CD8-positive, alpha-beta memory T cell (primary cell): ENCODE measurements at regions not wholly inside any gene's neighbourhood (a gene's known extent, or its start where the extent isn't known, plus 50 kb on each side); places are given as distances from the start of the nearest gene placed in this dataset.

Experiments
- CTCF ChIA-PET: fragments of 350-600 bp; sonication (Branson Sonifier 250); formaldehyde crosslinking; loops from one replicate; lab custom pipeline; 2021; ENCODE audit warnings: antibody characterized with exemption; lab: Charles Lee
- POLR2A ChIA-PET: fragments of 350-600 bp; sonication (Branson Sonifier 250); formaldehyde crosslinking; loops from one replicate; lab custom pipeline; 2021; ENCODE audit warnings: antibody characterized with exemption; lab: Charles Lee
- DNase-seq, 5 donors: peaks; one replicate each; pipeline versions ENCODE4 v3.0.0 to v3.0.0-alpha.2; 2020 to 2022; ENCODE audit warnings: mixed read lengths in 1 of 5
- H3K27ac ChIP-seq: one replicate; pipeline ENCODE4 v1.7.0; 2013; ENCODE audit warnings: low read depth, mild to moderate bottlenecking, low read length, moderate library complexity
- H3K27me3 ChIP-seq: 2 replicates; pipeline ENCODE4 v1.7.0; 2013; ENCODE audit warnings: low read length, mild to moderate bottlenecking; ENCODE audit not compliant: insufficient read depth, poor library complexity, severe bottlenecking
- H3K36me3 ChIP-seq: 2 replicates; pipeline ENCODE4 v1.7.0; 2013; ENCODE audit warnings: mild to moderate bottlenecking, low read length, moderate library complexity; ENCODE audit not compliant: insufficient read depth
- H3K4me1 ChIP-seq: 2 replicates; pipeline ENCODE4 v1.7.0; 2013; ENCODE audit warnings: mild to moderate bottlenecking, low read length, moderate library complexity; ENCODE audit not compliant: insufficient read depth
- H3K4me3 ChIP-seq: 2 replicates; pipeline ENCODE4 v1.7.0; 2013; ENCODE audit warnings: mild to moderate bottlenecking, low read length
- H3K9me3 ChIP-seq: 2 replicates; pipeline ENCODE4 v1.7.0; 2013; ENCODE audit warnings: mild to moderate bottlenecking, low read length
- H3K27ac Mint-ChIP-seq, 8 donors: one replicate each; pipeline ENCODE4 v1.8.0; 2020 to 2021; ENCODE audit warnings: mixed read lengths in 8 of 8, mild to moderate bottlenecking in 6 of 8, inconsistent platforms in 3 of 8, moderate library complexity in 3 of 8
- H3K27me3 Mint-ChIP-seq, 2 donors: one replicate each; pipeline ENCODE4 v1.8.0; 2020 to 2021; ENCODE audit warnings: mixed read lengths in 2 of 2, mild to moderate bottlenecking in 1 of 2, moderate library complexity in 1 of 2
- H3K36me3 Mint-ChIP-seq, 3 donors: one replicate each; pipeline ENCODE4 v1.8.0; 2020 to 2021; ENCODE audit warnings: mixed read lengths in 3 of 3, inconsistent platforms in 1 of 3, mild to moderate bottlenecking in 1 of 3
- H3K4me1 Mint-ChIP-seq, 3 donors: one replicate each; pipeline ENCODE4 v1.8.0; 2020 to 2021; ENCODE audit warnings: mixed read lengths in 3 of 3, inconsistent platforms in 1 of 3, mild to moderate bottlenecking in 1 of 3
- H3K4me3 Mint-ChIP-seq, 7 donors: one replicate each; pipeline ENCODE4 v1.8.0; 2020 to 2021; ENCODE audit warnings: mixed read lengths in 7 of 7, mild to moderate bottlenecking in 6 of 7, moderate library complexity in 4 of 7, inconsistent platforms in 2 of 7
- H3K9me3 Mint-ChIP-seq, 5 donors: one replicate each; pipeline ENCODE4 v1.8.0; 2020 to 2022; ENCODE audit warnings: mixed read lengths in 5 of 5, mild to moderate bottlenecking in 3 of 5, moderate library complexity in 2 of 5, inconsistent platforms in 1 of 5

DNA sequence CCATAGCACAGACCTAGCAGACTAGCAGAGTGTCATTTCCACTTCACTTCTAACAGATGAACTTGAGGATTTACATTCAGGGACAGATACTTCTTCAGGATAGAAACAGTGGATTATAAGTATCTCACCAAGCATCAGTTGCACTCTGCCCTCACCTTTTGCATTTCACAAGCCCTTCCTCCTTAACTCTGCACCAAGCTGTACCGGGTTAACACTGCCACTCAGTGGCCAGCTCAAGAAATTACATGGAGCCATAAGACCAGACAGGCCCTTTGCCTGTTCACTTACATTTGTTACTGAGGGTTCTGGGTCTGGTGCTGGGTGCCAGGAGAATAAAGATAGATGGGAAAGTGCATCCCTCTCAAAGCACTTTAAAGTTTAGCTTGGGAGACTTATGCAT, 309.8 kb downstream of the SHANK2 start:
- ChIA-PET POLR2A (no interaction called here), CTCF (no interaction called here)
- H3K4me1 ChIP-seq, result no peaks in the 10 kb centered on the region
- peaks cover 11% of the 10 kb centered on the region for H3K9me3 ChIP-seq
- H3K4me3 Mint-ChIP-seq, result no peak overlapping the region
- H3K27me3 Mint-ChIP-seq, result peaks cover 0 to 10% of the 10 kb centered on the region in 2 donors
- peaks cover 17 to 42% (median 31%) of the 10 kb centered on the region in 5 donors for H3K9me3 Mint-ChIP-seq
- no peaks in the 10 kb centered on the region for H3K36me3 ChIP-seq
- no peak overlapping the region for H3K27ac Mint-ChIP-seq
- peaks cover 0 to 5% (median 0%) of the 10 kb centered on the region in 3 donors for H3K36me3 Mint-ChIP-seq
- no peak for DNase-seq
- no peaks in the 10 kb centered on the region for H3K27me3 ChIP-seq
- no peaks in the 10 kb centered on the region for H3K4me1 Mint-ChIP-seq
- H3K27ac ChIP-seq, result no peak overlapping the region
- no peak overlapping the region for H3K4me3 ChIP-seq

DNA sequence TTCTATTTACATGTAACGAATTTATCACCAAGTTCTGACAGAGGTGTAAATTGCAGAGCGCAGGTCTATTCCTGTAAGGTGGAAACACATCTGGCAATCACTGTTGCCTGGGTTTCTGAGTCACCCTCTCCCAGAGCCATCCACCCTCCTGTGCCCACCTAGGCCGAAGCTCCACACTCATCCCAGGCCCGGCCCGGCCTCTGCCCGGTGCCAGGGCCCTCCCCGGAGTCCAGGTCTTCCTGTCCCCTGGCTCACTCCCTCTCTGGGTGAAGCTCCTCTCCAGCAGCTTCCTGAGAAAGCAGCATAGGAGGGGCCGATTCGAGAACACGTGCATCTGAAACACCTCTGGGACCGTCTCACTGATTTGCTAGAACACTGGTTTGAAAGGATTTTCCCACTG, 308.2 kb downstream of the SHANK2 start:
- ChIA-PET CTCF (no interaction called here), POLR2A (no interaction called here)
- H3K4me3 ChIP-seq, result no peak overlapping the region

DNA sequence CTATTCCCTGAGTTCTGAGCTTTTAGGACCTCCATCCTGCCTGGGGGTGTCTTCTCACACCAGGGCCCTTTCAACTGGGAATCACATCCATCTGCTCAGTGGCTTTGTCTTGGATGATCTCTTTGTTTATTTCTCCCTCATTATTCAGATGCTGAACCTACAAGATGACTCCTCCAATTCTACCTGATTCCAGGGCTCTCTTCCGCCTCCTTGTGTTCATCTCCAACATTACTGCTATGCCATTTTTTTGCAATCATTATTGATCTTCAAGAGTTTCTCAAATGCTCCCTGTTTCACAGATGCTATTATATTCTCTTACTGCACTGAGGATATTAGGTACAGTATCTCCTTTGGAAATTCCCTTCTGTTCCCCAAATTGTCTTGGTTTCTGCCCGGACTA, 307.7 kb downstream of the SHANK2 start:
- H3K27ac ChIP-seq, result no peak overlapping the region
- DNase-seq, result no peak
- peaks cover 0 to 5% (median 0%) of the 10 kb centered on the region in 3 donors for H3K36me3 Mint-ChIP-seq
- H3K4me3 ChIP-seq, result no peak overlapping the region
- peaks cover 17 to 41% (median 33%) of the 10 kb centered on the region in 5 donors for H3K9me3 Mint-ChIP-seq
- no peaks in the 10 kb centered on the region for H3K4me1 ChIP-seq
- H3K9me3 ChIP-seq, result peaks cover 11% of the 10 kb centered on the region
- no peaks in the 10 kb centered on the region for H3K36me3 ChIP-seq
- no peaks in the 10 kb centered on the region for H3K27me3 ChIP-seq
- no peaks in the 10 kb centered on the region for H3K4me1 Mint-ChIP-seq
- ChIA-PET POLR2A (no interaction called here), CTCF (no interaction called here)
- no peak overlapping the region for H3K27ac Mint-ChIP-seq
- H3K27me3 Mint-ChIP-seq, result peaks cover 6% of the 10 kb centered on the region in 2 donors
- no peak overlapping the region for H3K4me3 Mint-ChIP-seq

More for the DNA sequence above, 308.2 kb downstream of the SHANK2 start:
- H3K27ac Mint-ChIP-seq, result no peak overlapping the region
- no peaks in the 10 kb centered on the region for H3K36me3 ChIP-seq
- H3K4me1 ChIP-seq, result no peaks in the 10 kb centered on the region
- DNase-seq, result no peak
- peaks cover 17 to 41% (median 33%) of the 10 kb centered on the region in 5 donors for H3K9me3 Mint-ChIP-seq
- H3K4me3 Mint-ChIP-seq, result no peak overlapping the region
- H3K27ac ChIP-seq, result no peak overlapping the region
- H3K9me3 ChIP-seq, result peaks cover 11% of the 10 kb centered on the region
- H3K4me1 Mint-ChIP-seq, result no peaks in the 10 kb centered on the region
- H3K36me3 Mint-ChIP-seq, result peaks cover 0 to 5% (median 0%) of the 10 kb centered on the region in 3 donors
- H3K27me3 ChIP-seq, result no peaks in the 10 kb centered on the region
- H3K27me3 Mint-ChIP-seq, result peaks cover 6 to 8% of the 10 kb centered on the region in 2 donors

DNA sequence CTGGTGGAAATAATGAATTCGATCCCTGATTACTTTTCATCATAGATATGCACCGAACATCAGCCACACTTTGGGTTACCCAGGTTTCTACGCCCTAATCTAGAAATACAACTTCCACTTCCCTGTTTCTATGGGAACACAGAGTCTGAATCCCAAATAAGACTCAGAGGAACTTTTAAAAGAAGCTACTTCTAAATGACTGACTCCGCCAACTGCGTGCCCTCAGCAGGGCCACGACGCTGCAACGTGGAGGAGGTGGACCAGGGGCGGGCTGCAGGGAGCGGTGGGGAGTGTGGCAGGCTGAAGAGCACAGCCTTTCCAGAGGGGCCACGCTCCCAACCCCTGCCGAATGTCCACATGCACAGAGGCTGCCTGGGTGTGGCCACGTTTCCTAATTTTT, 304.0 kb downstream of the SHANK2 start:
- Histone ChIP-seq H3K27me3 (no peaks in the 10 kb centered on the region), H3K9me3 (no peaks in the 10 kb centered on the region), H3K4me3 (no peak overlapping the region), H3K36me3 (no peaks in the 10 kb centered on the region), H3K4me1 (no peaks in the 10 kb centered on the region), H3K27ac (no peak overlapping the region)
- peaks cover 8 to 19% (median 9%) of the 10 kb centered on the region in 5 donors for H3K9me3 Mint-ChIP-seq
- no peak for DNase-seq
- ChIA-PET CTCF (no interaction called here), POLR2A (no interaction called here)
- H3K36me3 Mint-ChIP-seq, result no peaks in the 10 kb centered on the region
- H3K27me3 Mint-ChIP-seq, result peaks cover 6% of the 10 kb centered on the region in 2 donors
- no peaks in the 10 kb centered on the region for H3K4me1 Mint-ChIP-seq
- peak overlapping the region in 1 of 8 donors; percentile 32 for H3K27ac Mint-ChIP-seq
- H3K4me3 Mint-ChIP-seq, result no peak overlapping the region

DNA sequence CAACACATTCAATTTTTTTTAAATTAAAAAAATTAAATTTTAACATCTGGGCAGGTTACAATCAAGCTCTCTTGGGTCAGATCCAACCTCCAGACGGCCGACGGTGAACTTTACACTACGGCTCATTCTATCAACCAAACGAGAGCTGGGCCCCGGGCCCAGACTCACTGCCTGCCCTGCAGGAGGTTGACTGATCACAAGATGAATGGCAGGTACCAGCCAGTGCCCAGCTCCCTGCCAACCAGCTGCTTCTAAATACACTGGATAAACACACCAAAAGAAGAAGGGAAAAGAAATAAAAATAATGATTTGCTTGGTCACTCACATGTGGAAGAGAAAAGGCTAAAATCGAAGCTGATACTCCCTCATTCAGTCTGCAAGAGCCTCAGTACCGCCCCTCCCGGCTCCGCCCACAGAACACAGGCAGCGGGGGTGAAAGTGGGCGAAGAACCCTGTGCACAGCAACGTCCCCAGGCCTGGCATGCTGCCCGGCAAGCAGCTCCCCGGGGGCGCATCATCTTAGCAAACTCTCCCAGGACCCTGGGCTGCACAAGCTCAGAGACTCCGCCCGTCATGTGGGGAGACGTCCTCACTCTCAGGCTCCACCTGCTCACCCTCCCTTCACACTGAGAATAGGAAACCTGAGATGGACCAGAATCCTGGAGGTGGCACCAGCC, 303.4 kb downstream of the SHANK2 start:
- H3K4me1 Mint-ChIP-seq, result no peaks in the 10 kb centered on the region
- ChIA-PET CTCF (no interaction called here), POLR2A (no interaction called here)
- no peak overlapping the region for H3K4me3 ChIP-seq
- H3K4me3 Mint-ChIP-seq, result no peak overlapping the region
- H3K36me3 Mint-ChIP-seq, result no peaks in the 10 kb centered on the region
- no peaks in the 10 kb centered on the region for H3K36me3 ChIP-seq
- no peak overlapping the region for H3K27ac Mint-ChIP-seq
- no peaks in the 10 kb centered on the region for H3K9me3 ChIP-seq
- peaks cover 5 to 14% (median 8%) of the 10 kb centered on the region in 5 donors for H3K9me3 Mint-ChIP-seq
- no peaks in the 10 kb centered on the region for H3K27me3 ChIP-seq
- DNase-seq, result no peak
- peaks cover 6% of the 10 kb centered on the region in 2 donors for H3K27me3 Mint-ChIP-seq
- H3K27ac ChIP-seq, result no peak overlapping the region
- no peaks in the 10 kb centered on the region for H3K4me1 ChIP-seq

DNA sequence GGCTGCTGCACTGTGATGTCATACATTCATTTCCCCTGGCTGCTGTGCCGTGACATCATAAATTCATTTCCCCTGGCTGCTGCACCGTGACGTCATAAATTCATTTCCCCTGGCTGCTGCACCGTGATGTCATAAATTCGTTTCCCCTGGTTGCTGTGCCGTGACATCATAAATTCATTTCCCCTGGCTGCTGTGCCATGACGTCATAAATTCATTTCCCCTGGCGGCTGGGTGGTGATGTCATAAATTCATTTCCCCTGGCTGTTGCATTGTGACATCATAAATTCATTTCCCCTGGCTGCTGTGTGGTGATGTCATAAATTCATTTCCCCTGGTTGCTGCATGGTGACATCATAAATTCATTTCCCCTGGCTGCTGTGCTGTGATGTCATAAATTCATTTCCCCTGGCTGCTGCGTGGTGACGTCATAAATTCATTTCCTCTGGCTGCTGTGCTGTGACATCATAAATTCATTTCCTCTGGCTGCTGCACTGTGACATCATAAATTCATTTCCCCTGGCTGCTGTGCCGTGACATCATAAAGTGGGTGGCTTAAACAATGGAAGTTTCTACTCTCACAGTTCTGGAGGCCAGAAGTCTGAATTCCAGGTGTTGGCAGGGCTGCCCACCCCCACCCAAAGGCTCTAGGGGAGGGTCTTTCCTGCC, 301.1 kb downstream of the SHANK2 start:
- peaks cover 0 to 8% (median 3%) of the 10 kb centered on the region in 5 donors for H3K9me3 Mint-ChIP-seq
- no peaks in the 10 kb centered on the region for H3K27me3 ChIP-seq

DNA sequence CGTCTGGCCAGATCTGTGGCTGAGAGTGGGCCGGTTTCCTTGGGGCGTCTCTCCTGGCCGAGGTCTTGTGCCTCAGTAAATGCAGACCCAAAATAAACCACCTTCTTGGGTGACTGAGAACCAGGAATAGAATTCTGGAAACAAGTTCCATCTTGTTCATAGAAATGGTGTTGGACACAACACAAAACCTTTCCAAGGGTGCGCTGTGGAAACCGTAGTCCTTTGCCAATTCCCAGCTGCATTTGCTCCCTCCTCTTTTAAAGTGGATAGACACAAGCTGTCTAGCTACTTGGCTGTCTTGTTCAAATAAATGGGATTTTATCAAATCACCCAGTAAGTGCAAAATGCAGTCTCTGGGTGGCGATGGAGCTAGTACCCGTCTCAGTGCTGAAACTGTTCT, 300.2 kb downstream of the SHANK2 start:
- Histone ChIP-seq H3K4me1 (no peaks in the 10 kb centered on the region), H3K9me3 (no peaks in the 10 kb centered on the region), H3K36me3 (no peaks in the 10 kb centered on the region), H3K27ac (no peak overlapping the region), H3K4me3 (no peak overlapping the region), H3K27me3 (no peaks in the 10 kb centered on the region)
- H3K4me3 Mint-ChIP-seq, result no peak overlapping the region
- H3K4me1 Mint-ChIP-seq, result no peaks in the 10 kb centered on the region
- peaks cover 0 to 8% (median 3%) of the 10 kb centered on the region in 5 donors for H3K9me3 Mint-ChIP-seq
- H3K36me3 Mint-ChIP-seq, result no peaks in the 10 kb centered on the region
- ChIA-PET CTCF (no interaction called here), POLR2A (no interaction called here)
- DNase-seq, result no peak
- H3K27me3 Mint-ChIP-seq, result peaks cover 1 to 6% of the 10 kb centered on the region in 2 donors
- no peak overlapping the region for H3K27ac Mint-ChIP-seq

More for the DNA sequence above, 301.1 kb downstream of the SHANK2 start:
- no peak for DNase-seq
- Mint-ChIP-seq H3K4me3 (no peak overlapping the region), H3K27me3 (peaks cover 1 to 6% of the 10 kb centered on the region in 2 donors), H3K36me3 (no peaks in the 10 kb centered on the region), H3K4me1 (no peaks in the 10 kb centered on the region), H3K27ac (no peak overlapping the region)
- ChIA-PET CTCF (no interaction called here), POLR2A (no interaction called here)
- Histone ChIP-seq H3K4me3 (no peak overlapping the region), H3K4me1 (no peaks in the 10 kb centered on the region), H3K9me3 (no peaks in the 10 kb centered on the region), H3K27ac (no peak overlapping the region), H3K36me3 (no peaks in the 10 kb centered on the region)

DNA sequence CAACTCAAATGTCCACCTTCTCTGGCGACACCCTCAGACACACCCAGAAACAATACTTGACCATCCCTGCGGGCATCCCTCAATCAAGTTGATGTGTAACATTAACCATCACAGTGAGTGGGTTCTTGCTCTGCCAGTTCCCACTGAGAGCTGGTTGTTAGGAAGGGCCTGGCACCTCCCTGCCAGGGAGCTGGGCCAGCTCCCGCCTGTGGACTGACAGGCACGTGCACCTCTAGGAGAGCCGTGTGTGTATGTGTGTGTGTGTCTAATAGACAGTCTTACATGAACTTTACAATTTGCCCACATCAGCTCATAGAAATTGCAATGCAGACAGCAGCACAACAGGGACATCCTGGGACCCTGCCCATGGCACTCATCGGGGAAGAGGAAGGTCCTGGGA, 298.7 kb downstream of the SHANK2 start:
- no peak for DNase-seq
- Mint-ChIP-seq H3K36me3 (no peaks in the 10 kb centered on the region), H3K27me3 (peaks cover 0 to 1% of the 10 kb centered on the region in 2 donors), H3K4me1 (no peaks in the 10 kb centered on the region), H3K27ac (no peak overlapping the region), H3K4me3 (no peak overlapping the region), H3K9me3 (peaks cover 0 to 8% (median 2%) of the 10 kb centered on the region in 5 donors)
- H3K27me3 ChIP-seq, result no peaks in the 10 kb centered on the region
- POLR2A ChIA-PET, result no interaction called here
- H3K4me1 ChIP-seq, result no peaks in the 10 kb centered on the region
- CTCF ChIA-PET, result no interaction called here
- H3K36me3 ChIP-seq, result no peaks in the 10 kb centered on the region
- H3K27ac ChIP-seq, result no peak overlapping the region
- no peak overlapping the region for H3K4me3 ChIP-seq
- no peaks in the 10 kb centered on the region for H3K9me3 ChIP-seq
